Activated naive CD8-positive, alpha-beta T cell treated with anti-CD3 and anti-CD28 coated beads, Interleukin-2, amount 10 ng/mL, durations not matched to agents 7 days and 5 days (primary cell): ENCODE measurements at regions not wholly inside any gene's neighbourhood (a gene's known extent, or its start where the extent isn't known, plus 50 kb on each side); places are given as distances from the start of the nearest gene placed in this dataset.

Experiments used
- ATAC-seq: fragments of 150-1000 bp; cut with Tn5 transposase; one replicate; pipeline ENCODE4 v1.10.0; 2021; ENCODE audit warnings: low read depth, moderate library complexity
- POLR2A ChIA-PET: fragments of 350-600 bp; sonication (Branson Sonifier 250); formaldehyde crosslinking; loops from one replicate; lab custom pipeline; 2021; ENCODE audit warnings: antibody characterized with exemption; lab: Charles Lee
- DNase-seq: peaks from one replicate; pipeline ENCODE4 v3.0.0; 2021
- H3K27ac Mint-ChIP-seq: one replicate; pipeline ENCODE4 v1.8.0; 2022; ENCODE audit warnings: mild to moderate bottlenecking, mixed read lengths
- H3K27me3 Mint-ChIP-seq: one replicate; pipeline ENCODE4 v1.8.0; 2022; ENCODE audit warnings: mild to moderate bottlenecking, moderate library complexity, mixed read lengths
- H3K36me3 Mint-ChIP-seq: one replicate; pipeline ENCODE4 v1.8.0; 2021; ENCODE audit warnings: mild to moderate bottlenecking, mixed read lengths
- H3K4me1 Mint-ChIP-seq: one replicate; pipeline ENCODE4 v1.8.0; 2021; ENCODE audit warnings: mixed read lengths
- H3K4me3 Mint-ChIP-seq: one replicate; pipeline ENCODE4 v1.8.0; 2022; ENCODE audit warnings: mild to moderate bottlenecking, moderate library complexity, mixed read lengths
- H3K9me3 Mint-ChIP-seq: one replicate; pipeline ENCODE4 v1.8.0; 2021; ENCODE audit warnings: mixed read lengths

DNA sequence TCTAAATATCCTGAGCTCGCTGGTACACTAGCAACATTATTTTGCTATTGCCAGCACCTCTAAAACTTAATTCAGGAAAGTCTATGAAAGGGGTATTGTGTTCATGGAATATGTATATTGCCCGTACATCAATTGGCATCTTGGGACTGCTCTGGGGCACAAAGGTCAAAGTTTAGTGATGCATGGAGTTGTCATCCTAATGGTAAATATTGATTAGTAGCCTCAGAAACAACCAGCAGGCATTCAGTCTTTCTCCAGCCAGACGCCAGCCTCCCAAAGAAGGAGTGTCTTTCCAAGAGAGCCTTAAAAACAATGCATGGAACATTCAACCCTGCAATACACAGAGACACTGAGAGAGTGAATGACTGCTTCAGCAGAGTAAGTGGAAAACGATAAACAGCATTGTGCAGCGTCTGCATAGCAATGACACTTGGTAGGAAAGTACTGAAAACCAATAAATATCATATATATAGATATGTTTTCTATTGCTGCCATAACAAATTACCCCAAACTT lies 377.3 kb downstream of the SHQ1 start:
- POLR2A ChIA-PET, result no interaction called here
- H3K27ac Mint-ChIP-seq, result no peak overlapping the region
- H3K4me1 Mint-ChIP-seq, result peaks cover 4% of the 10 kb centered on the region

GRCh38 chr3:72465853-72466252 lies 382.4 kb downstream of the SHQ1 start:
- Mint-ChIP-seq H3K27me3 (peaks cover 8% of the 10 kb centered on the region), H3K4me3 (no peak overlapping the region), H3K36me3 (peaks cover 1% of the 10 kb centered on the region), H3K4me1 (peaks cover 3% of the 10 kb centered on the region), H3K27ac (no peak overlapping the region), H3K9me3 (peaks cover 2% of the 10 kb centered on the region)
- POLR2A ChIA-PET, result no interaction called here
- ATAC-seq (no peak), DNase-seq (no peak)

More for the DNA sequence above, 377.3 kb downstream of the SHQ1 start:
- Mint-ChIP-seq H3K4me3 (no peak overlapping the region), H3K27me3 (no peaks in the 10 kb centered on the region), H3K36me3 (peaks cover 1% of the 10 kb centered on the region), H3K9me3 (no peaks in the 10 kb centered on the region)
- DNase-seq (no peak), ATAC-seq (no peak)

DNA sequence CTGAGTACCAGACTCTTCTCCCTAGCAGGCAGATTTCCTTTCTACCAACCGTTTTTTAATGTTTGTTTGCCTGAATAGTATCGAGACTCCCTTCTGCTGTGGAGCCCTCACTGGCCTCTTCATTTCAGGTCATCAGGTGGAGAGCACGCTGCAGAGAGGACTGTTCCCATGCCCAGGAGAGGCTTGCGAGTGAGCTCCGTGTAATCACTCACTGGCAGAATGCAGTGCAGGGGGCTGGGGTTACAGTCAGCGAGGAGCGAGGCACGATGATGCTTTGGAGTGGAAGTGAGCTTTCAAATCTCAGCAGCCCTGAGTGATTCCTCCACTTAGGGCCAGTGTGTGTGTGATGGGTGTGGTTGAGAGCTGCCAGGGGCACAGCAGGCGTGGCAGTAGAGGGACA lies 385.2 kb downstream of the SHQ1 start:
- H3K36me3 Mint-ChIP-seq, result no peaks in the 10 kb centered on the region
- H3K4me1 Mint-ChIP-seq, result peaks cover 3% of the 10 kb centered on the region
- POLR2A ChIA-PET, result no interaction called here
- H3K9me3 Mint-ChIP-seq, result peaks cover 2% of the 10 kb centered on the region
- peaks cover 12% of the 10 kb centered on the region for H3K27me3 Mint-ChIP-seq
- ATAC-seq (no peak), DNase-seq (no peak)
- H3K4me3 Mint-ChIP-seq, result no peak overlapping the region
- no peak overlapping the region for H3K27ac Mint-ChIP-seq

- POLR2A ChIA-PET, result no interaction called here
Measured at GRCh38 chr3:72462595-72463011, 385.6 kb downstream of the SHQ1 start.

GRCh38 chr3:72461787-72462186 lies 386.5 kb downstream of the SHQ1 start:
- Mint-ChIP-seq H3K27me3 (peaks cover 12% of the 10 kb centered on the region), H3K27ac (no peak overlapping the region), H3K9me3 (peaks cover 2% of the 10 kb centered on the region), H3K36me3 (no peaks in the 10 kb centered on the region), H3K4me3 (no peak overlapping the region), H3K4me1 (peaks cover 3% of the 10 kb centered on the region)
- POLR2A ChIA-PET, result no interaction called here
- DNase-seq (no peak), ATAC-seq (no peak)

More at GRCh38 chr3:72462595-72463011, 385.6 kb downstream of the SHQ1 start:
- peaks cover 3% of the 10 kb centered on the region for H3K4me1 Mint-ChIP-seq
- no peak overlapping the region for H3K4me3 Mint-ChIP-seq
- no peak for DNase-seq
- no peak overlapping the region for H3K27ac Mint-ChIP-seq
- no peak for ATAC-seq
- H3K36me3 Mint-ChIP-seq, result no peaks in the 10 kb centered on the region
- H3K27me3 Mint-ChIP-seq, result peaks cover 12% of the 10 kb centered on the region
- peaks cover 2% of the 10 kb centered on the region for H3K9me3 Mint-ChIP-seq

- POLR2A ChIA-PET, result no interaction called here
- H3K9me3 Mint-ChIP-seq, result peaks cover 2% of the 10 kb centered on the region
- no peaks in the 10 kb centered on the region for H3K36me3 Mint-ChIP-seq
- no peak overlapping the region for H3K4me3 Mint-ChIP-seq
- peaks cover 12% of the 10 kb centered on the region for H3K27me3 Mint-ChIP-seq
- no peak overlapping the region for H3K27ac Mint-ChIP-seq
- no peak for DNase-seq
- no peak for ATAC-seq
- H3K4me1 Mint-ChIP-seq, result peaks cover 2% of the 10 kb centered on the region
Measured at GRCh38 chr3:72460205-72461174, 387.8 kb downstream of the SHQ1 start.

- Mint-ChIP-seq H3K27me3 (peaks cover 12% of the 10 kb centered on the region), H3K9me3 (no peaks in the 10 kb centered on the region), H3K36me3 (no peaks in the 10 kb centered on the region), H3K27ac (no peak overlapping the region), H3K4me3 (no peak overlapping the region), H3K4me1 (peaks cover 5% of the 10 kb centered on the region)
- ATAC-seq (no peak), DNase-seq (no peak)
- POLR2A ChIA-PET, result no interaction called here
Measured at GRCh38 chr3:72459588-72459987, 388.7 kb downstream of the SHQ1 start.

DNA sequence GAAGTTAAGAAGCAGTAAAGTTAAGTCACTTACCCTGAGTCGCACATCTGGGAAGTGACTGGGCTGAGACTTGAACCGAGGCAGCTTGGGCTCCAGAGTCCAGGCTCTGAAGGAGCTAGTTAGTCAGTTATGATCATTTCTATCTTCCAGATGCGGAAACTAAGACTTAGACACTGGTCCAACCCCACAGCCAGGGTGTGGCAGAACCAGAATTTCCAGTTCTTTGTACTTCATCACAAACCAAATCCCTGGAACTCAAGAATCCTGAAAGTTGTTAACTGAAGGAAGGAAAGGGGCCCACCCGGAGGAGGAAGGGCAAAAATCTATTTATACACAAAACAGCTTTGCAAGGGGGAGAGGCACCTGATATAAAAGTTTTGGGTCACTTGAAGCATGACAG lies 389.9 kb downstream of the SHQ1 start:
- no peak overlapping the region for H3K27ac Mint-ChIP-seq
- peaks cover 8% of the 10 kb centered on the region for H3K27me3 Mint-ChIP-seq
- POLR2A ChIA-PET, result no interaction called here
- no peaks in the 10 kb centered on the region for H3K36me3 Mint-ChIP-seq
- no peak for DNase-seq
- ATAC-seq, result no peak
- peaks cover 5% of the 10 kb centered on the region for H3K4me1 Mint-ChIP-seq
- no peaks in the 10 kb centered on the region for H3K9me3 Mint-ChIP-seq
- no peak overlapping the region for H3K4me3 Mint-ChIP-seq

DNA sequence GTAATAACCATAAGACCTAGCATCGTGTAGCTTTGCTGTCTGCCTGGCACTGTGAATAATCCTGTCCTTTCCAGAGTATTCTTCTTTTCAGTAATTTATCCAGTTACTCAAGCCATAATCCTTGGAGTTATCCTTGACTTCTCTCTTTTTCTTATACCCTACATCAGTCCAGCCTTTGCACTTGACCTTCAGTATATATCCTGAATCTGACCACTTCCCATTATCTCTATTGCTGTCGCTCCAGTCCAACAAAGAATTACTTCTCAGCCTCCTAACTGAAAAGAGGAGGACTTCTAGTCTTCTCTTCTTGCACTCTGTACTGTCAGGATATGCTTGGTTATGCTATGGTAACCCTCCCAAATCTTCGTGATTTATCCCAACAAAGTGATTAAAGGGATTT lies 393.8 kb downstream of the SHQ1 start:
- DNase-seq (no peak), ATAC-seq (no peak)
- Mint-ChIP-seq H3K27ac (no peak overlapping the region), H3K9me3 (no peaks in the 10 kb centered on the region), H3K36me3 (no peaks in the 10 kb centered on the region), H3K4me3 (no peak overlapping the region), H3K27me3 (peaks cover 17% of the 10 kb centered on the region), H3K4me1 (peaks cover 6% of the 10 kb centered on the region)
- POLR2A ChIA-PET, result no interaction called here

- H3K9me3 Mint-ChIP-seq, result no peaks in the 10 kb centered on the region
- ATAC-seq (no peak), DNase-seq (no peak)
- no peak overlapping the region for H3K4me3 Mint-ChIP-seq
- H3K4me1 Mint-ChIP-seq, result peaks cover 6% of the 10 kb centered on the region
- H3K27me3 Mint-ChIP-seq, result peaks cover 16% of the 10 kb centered on the region
- POLR2A ChIA-PET, result no interaction called here
- H3K27ac Mint-ChIP-seq, result no peak overlapping the region
- no peaks in the 10 kb centered on the region for H3K36me3 Mint-ChIP-seq
Measured at GRCh38 chr3:72453706-72454105, 394.5 kb downstream of the SHQ1 start.

DNA sequence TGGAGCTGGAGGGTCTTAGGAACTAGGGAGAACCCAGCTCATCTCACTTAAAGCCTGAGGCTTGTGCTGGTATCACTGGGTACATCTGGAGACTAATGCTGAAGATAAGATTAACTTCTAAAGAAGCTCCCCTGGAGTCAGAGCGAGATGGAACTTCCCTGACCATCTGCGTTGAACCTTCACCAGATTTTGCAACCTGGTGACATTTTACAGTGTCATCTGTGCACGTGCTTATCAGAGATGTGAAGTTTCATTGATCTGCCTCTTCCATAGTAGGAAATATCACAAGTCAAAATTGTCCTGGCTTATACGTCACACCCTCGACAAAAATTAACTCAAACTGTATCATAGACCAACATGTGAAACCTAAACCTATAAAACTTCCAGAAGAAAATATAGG lies 395.5 kb downstream of the SHQ1 start:
- Mint-ChIP-seq H3K27me3 (peaks cover 16% of the 10 kb centered on the region), H3K36me3 (no peaks in the 10 kb centered on the region), H3K4me1 (peaks cover 6% of the 10 kb centered on the region), H3K9me3 (no peaks in the 10 kb centered on the region), H3K4me3 (no peak overlapping the region), H3K27ac (no peak overlapping the region)
- no peak for ATAC-seq
- DNase-seq, result no peak
- POLR2A ChIA-PET, result no interaction called here

- Mint-ChIP-seq H3K27me3 (peaks cover 16% of the 10 kb centered on the region), H3K9me3 (no peaks in the 10 kb centered on the region), H3K27ac (no peak overlapping the region), H3K36me3 (no peaks in the 10 kb centered on the region), H3K4me1 (peaks cover 6% of the 10 kb centered on the region), H3K4me3 (no peak overlapping the region)
- POLR2A ChIA-PET, result no interaction called here
- DNase-seq, result no peak
- ATAC-seq, result no peak
Measured at GRCh38 chr3:72451841-72452240, 396.4 kb downstream of the SHQ1 start.

DNA sequence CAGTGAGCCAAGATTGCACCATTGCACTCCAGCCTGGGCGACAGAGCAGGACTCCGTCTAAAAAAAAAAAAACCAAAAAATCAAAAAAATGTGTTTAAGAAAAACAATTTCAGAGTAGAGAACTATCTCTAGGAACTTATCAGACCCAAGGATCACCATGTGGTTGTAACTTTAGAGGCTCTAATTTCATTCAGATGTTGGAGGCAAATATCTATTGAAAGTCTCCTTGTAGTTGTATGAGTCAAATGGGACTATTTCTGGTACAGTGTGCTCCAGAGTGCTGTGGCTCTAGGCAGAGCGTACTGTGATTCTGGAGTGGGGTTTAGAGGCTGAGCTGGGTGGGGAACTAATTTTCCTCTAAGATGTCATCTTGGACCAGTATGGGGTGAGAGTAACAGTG lies 398.7 kb downstream of the SHQ1 start:
- ATAC-seq (no peak), DNase-seq (no peak)
- Mint-ChIP-seq H3K27ac (no peak overlapping the region), H3K27me3 (peaks cover 16% of the 10 kb centered on the region), H3K36me3 (peaks cover 10% of the 10 kb centered on the region), H3K9me3 (no peaks in the 10 kb centered on the region), H3K4me3 (no peak overlapping the region), H3K4me1 (peaks cover 13% of the 10 kb centered on the region)
- POLR2A ChIA-PET, result no interaction called here

GRCh38 chr3:72448858-72449257 lies 399.4 kb downstream of the SHQ1 start:
- Mint-ChIP-seq H3K9me3 (peaks cover 1% of the 10 kb centered on the region), H3K27me3 (peaks cover 16% of the 10 kb centered on the region), H3K4me3 (no peak overlapping the region), H3K4me1 (peaks cover 20% of the 10 kb centered on the region), H3K36me3 (peaks cover 17% of the 10 kb centered on the region), H3K27ac (no peak overlapping the region)
- POLR2A ChIA-PET, result no interaction called here
- no peak for DNase-seq
- no peak for ATAC-seq
